HCT116 (cell line): ENCODE measurements at regions not wholly inside any gene's neighbourhood (a gene's known extent, or its start where the extent isn't known, plus 50 kb on each side); places are given as distances from the start of the nearest gene placed in this dataset.

Experiments used
- ATAC-seq: fragments of 200-7000 bp; cut with Tn5 transposase; 2 replicates; pipeline ENCODE4 v1.9.1; 2020; ENCODE audit warnings: mild to moderate bottlenecking, moderate library complexity
- BruUV-seq: library from RNA; stranded (reverse); fragments of 400-500 nt; replicated peaks from 2 replicates; lab custom pipeline; 2021; lab: Mats Ljungman, UMichigan
- CTCF ChIA-PET: fragments of 300-600 bp; sonication (Branson Sonifier 250); formaldehyde crosslinking; loops from one replicate; lab custom pipeline; 2021; ENCODE audit warnings: antibody characterized with exemption; lab: Charles Lee
- POLR2A ChIA-PET: fragments of 300-600, 350-600 bp; sonication (Branson Sonifier 250); formaldehyde crosslinking; loops from one replicate; lab custom pipeline; 2021; ENCODE audit warnings: antibody characterized with exemption; lab: Charles Lee
- RAD21 ChIA-PET, 2 experiments: fragments of 300-600 bp; sonication (Branson Sonifier 250); formaldehyde crosslinking; loops; one replicate each; lab custom pipeline; 2023; ENCODE audit warnings: low total read pairs in 2 of 2; ENCODE audit not compliant: uncharacterized antibody in 2 of 2, unreplicated experiment in 2 of 2, low non-redundant PET in 1 of 2; lab: Charles Lee
- DNase-seq: peaks from one replicate; pipeline ENCODE4 v3.0.0-alpha.2; 2010; ENCODE audit warnings: low read depth, low spot score
- H2AFZ ChIP-seq: fragments of 200-600 bp; shearing (Covaris generic), sonication (generic); 2 replicates; pipeline ENCODE4 v1.6.1; 2017; ENCODE audit warnings: low read depth, mixed run types, mixed read lengths, antibody characterized with exemption, low read length; ENCODE audit not compliant: poor library complexity, severe bottlenecking
- H3K27ac ChIP-seq: 2 replicates; pipeline ENCODE4 v1.5.1; 2012; ENCODE audit warnings: low read depth, low read length
- H3K27me3 ChIP-seq: fragments of 200-600 bp; sonication (generic); 2 replicates; pipeline ENCODE4 v1.6.1; 2016; ENCODE audit warnings: mixed run types, low read length, mixed read lengths; ENCODE audit not compliant: insufficient read depth
- H3K36me3 ChIP-seq, 2 experiments: fragments of 200-500 bp in 1 of 2; fragments of 200-600 bp in 1 of 2; sonication (Bioruptor generic) in 1 of 2; sonication (generic) in 1 of 2; 2 replicates each; pipeline versions ENCODE4 v1.5.1 to v1.6.1; 2014 to 2016; ENCODE audit warnings: low read length in 2 of 2, inconsistent platforms in 1 of 2, mixed read lengths in 1 of 2, mixed run types in 1 of 2; ENCODE audit not compliant: insufficient read depth in 2 of 2, control insufficient read depth in 1 of 2
- H3K4me1 ChIP-seq, 2 experiments: fragments of 200-600 bp in 1 of 2; sonication (generic) in 1 of 2; 2 replicates each; pipeline versions ENCODE4 v1.5.1 to v1.6.1; 2012 to 2017; ENCODE audit warnings: low read length in 2 of 2, inconsistent platforms in 1 of 2, mild to moderate bottlenecking in 1 of 2, mixed read lengths in 1 of 2, mixed run types in 1 of 2, moderate library complexity in 1 of 2; ENCODE audit not compliant: insufficient read depth in 2 of 2, control insufficient read depth in 1 of 2
- H3K4me2 ChIP-seq: fragments of 200-600 bp; sonication (generic); 2 replicates; pipeline ENCODE4 v1.6.1; 2017; ENCODE audit warnings: mixed run types, low read length, mixed read lengths
- H3K4me3 ChIP-seq, 2 experiments: fragments of 200-600 bp in 1 of 2; sonication (generic) in 1 of 2; replicated peaks in 1 of 2; 2 replicates each; pipeline ENCODE4 v1.5.1; 2011 to 2016; ENCODE audit warnings: low read length in 2 of 2, control low read depth in 1 of 2, low read depth in 1 of 2, mild to moderate bottlenecking in 1 of 2, mixed read lengths in 1 of 2, mixed run types in 1 of 2
- H3K79me2 ChIP-seq: fragments of 200-600 bp; sonication (generic); 2 replicates; pipeline ENCODE4 v1.6.1; 2017; ENCODE audit warnings: mild to moderate bottlenecking, mixed run types, low read length, moderate library complexity, mixed read lengths; ENCODE audit not compliant: insufficient read depth
- H3K9ac ChIP-seq: fragments of 200-600 bp; sonication (generic); 2 replicates; pipeline ENCODE4 v1.6.1; 2016; ENCODE audit warnings: low read length, mixed read lengths
- H3K9me2 ChIP-seq: fragments of 200-600 bp; sonication (generic), shearing (Covaris generic); 2 replicates; pipeline ENCODE4 v1.6.1; 2017; ENCODE audit warnings: mixed run types, mild to moderate bottlenecking, moderate library complexity; ENCODE audit not compliant: insufficient read depth
- H3K9me3 ChIP-seq, 2 experiments: fragments of 200-500 bp in 1 of 2; fragments of 200-600 bp in 1 of 2; sonication (Bioruptor generic) in 1 of 2; sonication (generic) in 1 of 2; 2 replicates each; pipeline ENCODE4 v1.6.1; 2014 to 2017; ENCODE audit warnings: low read length in 2 of 2, mixed read lengths in 2 of 2, inconsistent platforms in 1 of 2, low read depth in 1 of 2, mild to moderate bottlenecking in 1 of 2, mixed run types in 1 of 2, moderate library complexity in 1 of 2; ENCODE audit not compliant: control insufficient read depth in 1 of 2, insufficient read depth in 1 of 2
- H4K20me1 ChIP-seq: fragments of 200-600 bp; sonication (generic), shearing (Covaris generic); 2 replicates; pipeline ENCODE4 v1.6.1; 2017; ENCODE audit warnings: mixed run types, mild to moderate bottlenecking, moderate library complexity; ENCODE audit not compliant: insufficient read depth
- CBX3 ChIP-seq: IDR thresholded peaks from 2 replicates; pipeline ENCODE4 v1.6.1; 2012; ENCODE audit warnings: low read depth
- EGR1 ChIP-seq: IDR thresholded peaks from 2 replicates; pipeline ENCODE4 v1.6.1; 2012; ENCODE audit warnings: low read depth
- EZH2 ChIP-seq: fragments of 200-600 bp; sonication (generic); IDR thresholded peaks from 2 replicates; pipeline ENCODE4 v1.6.1; 2017; ENCODE audit warnings: antibody characterized with exemption, mixed run types
- EZH2phosphoT487 ChIP-seq: fragments of 200-600 bp; IDR thresholded peaks from 2 replicates; pipeline ENCODE4 v1.6.1; 2018; ENCODE audit warnings: antibody characterized with exemption, borderline replicate concordance
- POLR2A ChIP-seq: IDR thresholded peaks from 2 replicates; pipeline ENCODE4 v1.7.0; 2011; ENCODE audit warnings: borderline replicate concordance; ENCODE audit not compliant: insufficient read depth, insufficient read length; ENCODE audit errors: extremely low read depth
- POLR2AphosphoS5 ChIP-seq: IDR thresholded peaks from 2 replicates; pipeline ENCODE4 v1.6.1; 2011; ENCODE audit warnings: mild to moderate bottlenecking, low read depth, low read length, moderate library complexity
- TCF7L2 ChIP-seq: IDR thresholded peaks from 2 replicates; pipeline ENCODE4 v1.7.0; 2011; ENCODE audit warnings: borderline replicate concordance, inconsistent platforms; ENCODE audit not compliant: insufficient read depth, insufficient read length; ENCODE audit errors: extremely low read depth
- YY1 ChIP-seq: IDR thresholded peaks from 2 replicates; pipeline ENCODE4 v1.6.1; 2011; ENCODE audit warnings: low read length, low read depth, moderate library complexity, mild to moderate bottlenecking; ENCODE audit not compliant: insufficient replicate concordance; ENCODE audit errors: extremely low read depth
- ZNF274 ChIP-seq: fragments of 200-500 bp; sonication (Bioruptor generic); IDR thresholded peaks from 2 replicates; pipeline ENCODE4 v1.6.1; 2014; ENCODE audit warnings: mild to moderate bottlenecking, low read depth, low read length, inconsistent platforms
- intact Hi-C: fragments of 100-400 bp; cut with micrococcal nuclease; formaldehyde crosslinking; loops from 2 replicates; pipeline ENCODE4 v1.10.0; 2022
- TF ChIP-seq, protein P1 (sequence below): IDR thresholded peaks from 2 replicates; pipeline ENCODE4 v1.6.1; 2012
- TF ChIP-seq, protein P2 (sequence below): IDR thresholded peaks from 2 replicates; pipeline ENCODE4 v1.6.1; 2012; ENCODE audit warnings: low read depth
- TF ChIP-seq, protein P3 (sequence below): IDR thresholded peaks from 2 replicates; pipeline ENCODE4 v1.6.1; 2012
- TF ChIP-seq, protein P4 (sequence below): IDR thresholded peaks from 2 replicates; pipeline ENCODE4 v1.6.1; 2011; ENCODE audit warnings: mild to moderate bottlenecking, low read length, moderate library complexity; ENCODE audit not compliant: insufficient replicate concordance; ENCODE audit errors: extremely low read depth

- H3K36me3 ChIP-seq, result no peaks in the 10 kb centered on the region
- intact Hi-C loops, result no loop called here
- ChIA-PET CTCF (no interaction called here), RAD21 (no interaction called here), POLR2A (no interaction called here)
- H2AFZ ChIP-seq, result no peak overlapping the region
- H3K4me1 ChIP-seq, result peaks cover 24 to 39% of the 10 kb centered on the region in 2 experiments
- H3K9me3 ChIP-seq, result no peaks in the 10 kb centered on the region
- BruUV-seq, result no TSS peak
- no peaks in the 10 kb centered on the region for H4K20me1 ChIP-seq
- DNase-seq (no peak), ATAC-seq (no peak)
- TF ChIP-seq, protein P1, sequence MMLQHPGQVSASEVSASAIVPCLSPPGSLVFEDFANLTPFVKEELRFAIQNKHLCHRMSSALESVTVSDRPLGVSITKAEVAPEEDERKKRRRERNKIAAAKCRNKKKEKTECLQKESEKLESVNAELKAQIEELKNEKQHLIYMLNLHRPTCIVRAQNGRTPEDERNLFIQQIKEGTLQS, result no peak
- no peak for TF ChIP-seq POLR2A
- no peak for TF ChIP-seq POLR2AphosphoS5
- no peak for TF ChIP-seq TCF7L2
- TF ChIP-seq, protein P2, sequence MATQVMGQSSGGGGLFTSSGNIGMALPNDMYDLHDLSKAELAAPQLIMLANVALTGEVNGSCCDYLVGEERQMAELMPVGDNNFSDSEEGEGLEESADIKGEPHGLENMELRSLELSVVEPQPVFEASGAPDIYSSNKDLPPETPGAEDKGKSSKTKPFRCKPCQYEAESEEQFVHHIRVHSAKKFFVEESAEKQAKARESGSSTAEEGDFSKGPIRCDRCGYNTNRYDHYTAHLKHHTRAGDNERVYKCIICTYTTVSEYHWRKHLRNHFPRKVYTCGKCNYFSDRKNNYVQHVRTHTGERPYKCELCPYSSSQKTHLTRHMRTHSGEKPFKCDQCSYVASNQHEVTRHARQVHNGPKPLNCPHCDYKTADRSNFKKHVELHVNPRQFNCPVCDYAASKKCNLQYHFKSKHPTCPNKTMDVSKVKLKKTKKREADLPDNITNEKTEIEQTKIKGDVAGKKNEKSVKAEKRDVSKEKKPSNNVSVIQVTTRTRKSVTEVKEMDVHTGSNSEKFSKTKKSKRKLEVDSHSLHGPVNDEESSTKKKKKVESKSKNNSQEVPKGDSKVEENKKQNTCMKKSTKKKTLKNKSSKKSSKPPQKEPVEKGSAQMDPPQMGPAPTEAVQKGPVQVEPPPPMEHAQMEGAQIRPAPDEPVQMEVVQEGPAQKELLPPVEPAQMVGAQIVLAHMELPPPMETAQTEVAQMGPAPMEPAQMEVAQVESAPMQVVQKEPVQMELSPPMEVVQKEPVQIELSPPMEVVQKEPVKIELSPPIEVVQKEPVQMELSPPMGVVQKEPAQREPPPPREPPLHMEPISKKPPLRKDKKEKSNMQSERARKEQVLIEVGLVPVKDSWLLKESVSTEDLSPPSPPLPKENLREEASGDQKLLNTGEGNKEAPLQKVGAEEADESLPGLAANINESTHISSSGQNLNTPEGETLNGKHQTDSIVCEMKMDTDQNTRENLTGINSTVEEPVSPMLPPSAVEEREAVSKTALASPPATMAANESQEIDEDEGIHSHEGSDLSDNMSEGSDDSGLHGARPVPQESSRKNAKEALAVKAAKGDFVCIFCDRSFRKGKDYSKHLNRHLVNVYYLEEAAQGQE, result no peak
- TF ChIP-seq CBX3, result no peak
- no peak for TF ChIP-seq ZNF274
- TF ChIP-seq, protein P3, sequence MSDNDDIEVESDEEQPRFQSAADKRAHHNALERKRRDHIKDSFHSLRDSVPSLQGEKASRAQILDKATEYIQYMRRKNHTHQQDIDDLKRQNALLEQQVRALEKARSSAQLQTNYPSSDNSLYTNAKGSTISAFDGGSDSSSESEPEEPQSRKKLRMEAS, result no peak
- no peak for TF ChIP-seq EZH2
- no peak for TF ChIP-seq YY1
- TF ChIP-seq EZH2phosphoT487, result no peak
- TF ChIP-seq, protein P4, sequence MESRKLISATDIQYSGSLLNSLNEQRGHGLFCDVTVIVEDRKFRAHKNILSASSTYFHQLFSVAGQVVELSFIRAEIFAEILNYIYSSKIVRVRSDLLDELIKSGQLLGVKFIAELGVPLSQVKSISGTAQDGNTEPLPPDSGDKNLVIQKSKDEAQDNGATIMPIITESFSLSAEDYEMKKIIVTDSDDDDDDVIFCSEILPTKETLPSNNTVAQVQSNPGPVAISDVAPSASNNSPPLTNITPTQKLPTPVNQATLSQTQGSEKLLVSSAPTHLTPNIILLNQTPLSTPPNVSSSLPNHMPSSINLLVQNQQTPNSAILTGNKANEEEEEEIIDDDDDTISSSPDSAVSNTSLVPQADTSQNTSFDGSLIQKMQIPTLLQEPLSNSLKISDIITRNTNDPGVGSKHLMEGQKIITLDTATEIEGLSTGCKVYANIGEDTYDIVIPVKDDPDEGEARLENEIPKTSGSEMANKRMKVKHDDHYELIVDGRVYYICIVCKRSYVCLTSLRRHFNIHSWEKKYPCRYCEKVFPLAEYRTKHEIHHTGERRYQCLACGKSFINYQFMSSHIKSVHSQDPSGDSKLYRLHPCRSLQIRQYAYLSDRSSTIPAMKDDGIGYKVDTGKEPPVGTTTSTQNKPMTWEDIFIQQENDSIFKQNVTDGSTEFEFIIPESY, result no peak
- no peak for TF ChIP-seq EGR1
- no peak overlapping the region for H3K4me2 ChIP-seq
- H3K27ac ChIP-seq, result no peak overlapping the region
- no peak overlapping the region for H3K4me3 ChIP-seq
- no peaks in the 10 kb centered on the region for H3K27me3 ChIP-seq
- no peaks in the 10 kb centered on the region for H3K9me2 ChIP-seq
- H3K9ac ChIP-seq, result no peak overlapping the region
- no peaks in the 10 kb centered on the region for H3K79me2 ChIP-seq
These were observed 127.7 kb upstream of the ANKRD55 start for GRCh38 chr5:56360816-56361215.
